ENCODE measurements at regions not wholly inside any gene's neighbourhood (a gene's known extent, or its start where the extent isn't known, plus 50 kb on each side); places are given as distances from the start of the nearest gene placed in this dataset.
"Not testable (repeated sequence)": the region's sequence is repeated elsewhere in the genome, so short reads cannot be mapped to it uniquely, and the experiment has no call there.

DNA sequence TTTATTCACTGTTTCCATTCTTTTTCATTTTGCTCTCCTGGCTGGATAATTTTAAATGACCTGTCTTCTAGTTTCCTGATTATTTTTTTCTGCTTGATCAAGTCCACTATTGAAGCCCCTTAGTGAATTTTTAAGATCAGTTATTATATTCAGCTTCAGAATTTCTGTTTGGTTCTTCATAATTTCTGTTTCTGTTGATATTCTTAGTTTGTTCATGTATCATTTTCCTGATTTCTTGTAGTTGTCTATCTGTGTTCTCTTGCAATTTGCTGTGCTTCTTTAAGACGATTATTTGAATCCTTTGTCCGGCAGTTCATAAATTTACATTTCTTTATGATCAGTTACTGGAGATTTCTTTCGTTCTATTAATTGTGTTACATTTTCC lies 75.2 kb upstream of the CCDC71L start:
- Mint-ChIP-seq H3K27me3 (no peaks in the 10 kb centered on the region), H3K4me1 (peaks cover 24% of the 10 kb centered on the region), H3K36me3 (ENCODE audit: low read depth) (no peaks in the 10 kb centered on the region), H3K4me3 (no peak overlapping the region), H3K27ac (peak overlapping the region; percentile 79), H3K9me3 (no peaks in the 10 kb centered on the region)
- intact Hi-C loops (cut with micrococcal nuclease), result loop anchor here (1.0 to 5.0 kb wide), 8 partner anchors 18 to 560 kb away; no protein-coding TSS in a partner anchor
- TF ChIP-seq, protein P1, sequence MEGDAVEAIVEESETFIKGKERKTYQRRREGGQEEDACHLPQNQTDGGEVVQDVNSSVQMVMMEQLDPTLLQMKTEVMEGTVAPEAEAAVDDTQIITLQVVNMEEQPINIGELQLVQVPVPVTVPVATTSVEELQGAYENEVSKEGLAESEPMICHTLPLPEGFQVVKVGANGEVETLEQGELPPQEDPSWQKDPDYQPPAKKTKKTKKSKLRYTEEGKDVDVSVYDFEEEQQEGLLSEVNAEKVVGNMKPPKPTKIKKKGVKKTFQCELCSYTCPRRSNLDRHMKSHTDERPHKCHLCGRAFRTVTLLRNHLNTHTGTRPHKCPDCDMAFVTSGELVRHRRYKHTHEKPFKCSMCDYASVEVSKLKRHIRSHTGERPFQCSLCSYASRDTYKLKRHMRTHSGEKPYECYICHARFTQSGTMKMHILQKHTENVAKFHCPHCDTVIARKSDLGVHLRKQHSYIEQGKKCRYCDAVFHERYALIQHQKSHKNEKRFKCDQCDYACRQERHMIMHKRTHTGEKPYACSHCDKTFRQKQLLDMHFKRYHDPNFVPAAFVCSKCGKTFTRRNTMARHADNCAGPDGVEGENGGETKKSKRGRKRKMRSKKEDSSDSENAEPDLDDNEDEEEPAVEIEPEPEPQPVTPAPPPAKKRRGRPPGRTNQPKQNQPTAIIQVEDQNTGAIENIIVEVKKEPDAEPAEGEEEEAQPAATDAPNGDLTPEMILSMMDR (IDR thresholded peaks at IDR 0.05), result no peak
- DNase-seq (no peak), ATAC-seq (ENCODE audit: low read depth) (no peak)
- CTCF ChIA-PET, result interaction anchor here (0.6 to 4.5 kb wide), 32 partner anchors 9 to 561 kb away, joined by 3 to 245 read pairs (median 4); partner anchors contain the start of genes CCDC71L, HBP1 and NAMPT
- POLR2A ChIA-PET, result interaction anchor here (0.7 to 3.0 kb wide), 9 partner anchors 9 to 559 kb away, joined by 3 to 72 read pairs (median 6); partner anchors contain the start of gene CCDC71L

GRCh38 chr7:106736508-106737201 lies 75.7 kb upstream of the CCDC71L start:
- CTCF ChIA-PET, result interaction anchor here (0.6 to 4.5 kb wide), 32 partner anchors 8 to 561 kb away, joined by 3 to 245 read pairs (median 4); partner anchors contain the start of genes CCDC71L, HBP1 and NAMPT
- ATAC-seq (ENCODE audit: low read depth) (peak; percentile 99), DNase-seq (no peak)
- intact Hi-C loops (cut with micrococcal nuclease), result loop anchor here (1.0 to 5.0 kb wide), 8 partner anchors 18 to 560 kb away; no protein-coding TSS in a partner anchor
- Mint-ChIP-seq H3K36me3 (ENCODE audit: low read depth) (no peaks in the 10 kb centered on the region), H3K9me3 (no peaks in the 10 kb centered on the region), H3K4me3 (peak overlapping the region; percentile 55), H3K27me3 (no peaks in the 10 kb centered on the region), H3K4me1 (peaks cover 19% of the 10 kb centered on the region), H3K27ac (peak overlapping the region; percentile 79)
- TF ChIP-seq, protein P1 (IDR thresholded peaks at IDR 0.05), result no peak
- POLR2A ChIA-PET, result interaction anchor here (0.7 to 3.0 kb wide), 10 partner anchors 8 to 1007 kb away, joined by 3 to 72 read pairs (median 6); partner anchors contain the start of gene CCDC71L

DNA sequence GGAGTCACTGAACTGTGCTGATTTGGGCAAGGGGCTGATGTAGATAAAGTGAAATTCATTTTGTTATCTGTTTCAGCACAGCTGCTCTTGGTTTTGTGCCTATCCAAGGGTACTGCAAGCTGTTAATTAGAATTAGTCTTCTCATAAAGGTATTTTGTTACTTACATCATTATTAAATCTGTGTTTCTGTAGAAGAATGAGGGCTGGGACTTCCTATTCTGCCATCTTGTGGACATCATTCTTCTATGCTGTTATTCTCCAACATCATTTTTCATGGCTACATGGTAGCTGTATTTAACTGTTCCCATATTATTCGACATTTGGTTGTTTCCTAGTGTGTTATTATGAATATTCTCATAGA lies 76.2 kb upstream of the CCDC71L start:
- Mint-ChIP-seq H3K27ac (peak overlapping the region; percentile 79), H3K9me3 (no peaks in the 10 kb centered on the region), H3K4me3 (no peak overlapping the region), H3K36me3 (ENCODE audit: low read depth) (no peaks in the 10 kb centered on the region), H3K4me1 (peaks cover 14% of the 10 kb centered on the region), H3K27me3 (no peaks in the 10 kb centered on the region)
- ATAC-seq (ENCODE audit: low read depth) (peak; percentile 5), DNase-seq (no peak)
- CTCF ChIA-PET, result interaction anchor here (0.9 to 4.5 kb wide), 10 partner anchors 15 to 560 kb away, joined by 3 to 245 read pairs (median 21); partner anchors contain the start of genes CCDC71L and NAMPT
- TF ChIP-seq, protein P1 (IDR thresholded peaks at IDR 0.05), result no peak
- POLR2A ChIA-PET, result interaction anchor here (0.8 to 3.0 kb wide), 4 partner anchors 17 to 1006 kb away, joined by 3 to 72 read pairs (median 10); partner anchors contain the start of gene CCDC71L
- intact Hi-C loops (cut with micrococcal nuclease), result loop anchor here (2.0 to 5.0 kb wide), 2 partner anchors 35 to 274 kb away; no protein-coding TSS in a partner anchor

DNA sequence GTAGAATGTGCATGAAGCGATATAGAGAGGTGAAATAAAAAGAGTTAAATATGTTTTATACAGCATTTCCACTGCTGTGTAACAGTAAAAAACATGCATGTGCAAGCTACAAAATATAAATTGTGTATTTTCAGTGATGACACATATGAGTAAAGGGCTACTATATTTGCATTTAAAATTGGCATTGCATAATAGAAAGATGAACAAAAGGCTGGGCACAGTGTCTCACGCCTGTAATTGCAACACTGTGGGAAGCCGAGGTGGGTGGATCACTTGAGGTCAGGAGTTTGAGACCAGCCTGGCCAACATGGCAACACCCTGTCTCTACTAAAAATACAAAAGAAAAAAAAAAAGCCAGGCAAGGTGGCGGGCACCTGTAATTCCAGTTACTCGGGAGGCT lies 79.8 kb upstream of the CCDC71L start:
- Mint-ChIP-seq H3K4me3 (no peak overlapping the region), H3K27me3 (no peaks in the 10 kb centered on the region), H3K36me3 (ENCODE audit: low read depth) (no peaks in the 10 kb centered on the region), H3K9me3 (no peaks in the 10 kb centered on the region), H3K4me1 (peaks cover 10% of the 10 kb centered on the region), H3K27ac (no peak overlapping the region)
- no peak for DNase-seq
- intact Hi-C loops (cut with micrococcal nuclease), result no loop called here
- POLR2A ChIA-PET, result no interaction called here
- CTCF ChIA-PET, result interaction anchor here (1.1 kb wide), 1 partner anchor 101 kb away, joined by 3 read pairs; no protein-coding TSS in a partner anchor
- ATAC-seq (ENCODE audit: low read depth), result no peak
- TF ChIP-seq, protein P1 (IDR thresholded peaks at IDR 0.05), result no peak

DNA sequence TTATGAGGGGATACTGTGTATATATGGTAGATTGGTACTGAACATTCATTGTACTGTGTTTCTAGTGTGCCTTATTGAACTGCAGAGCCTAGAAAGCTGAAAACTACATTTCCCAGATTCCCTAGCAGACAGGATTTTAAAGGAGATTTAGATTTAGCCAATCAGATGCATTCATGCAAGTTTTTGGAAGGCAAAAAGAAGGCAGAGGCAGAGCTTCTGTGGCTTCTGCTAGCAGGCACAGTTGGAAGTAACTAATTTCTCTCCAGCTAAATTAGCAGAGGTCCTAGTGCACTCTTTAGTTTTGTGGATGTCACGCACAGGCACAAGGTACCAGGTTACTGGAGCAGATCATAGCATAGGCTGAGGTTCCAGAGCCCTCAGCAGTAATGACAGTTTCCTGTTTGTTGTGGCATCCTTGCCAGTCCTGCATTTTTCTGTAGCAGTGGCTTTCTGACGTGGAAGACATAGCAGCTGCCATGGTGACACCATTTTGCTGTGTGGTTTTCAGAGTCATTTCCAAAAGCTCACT lies 83.7 kb upstream of the CCDC71L start:
- Mint-ChIP-seq H3K4me3 (no peak overlapping the region), H3K9me3 (no peaks in the 10 kb centered on the region), H3K4me1 (no peaks in the 10 kb centered on the region), H3K36me3 (ENCODE audit: low read depth) (no peaks in the 10 kb centered on the region), H3K27ac (no peak overlapping the region), H3K27me3 (no peaks in the 10 kb centered on the region)
- DNase-seq (no peak), ATAC-seq (ENCODE audit: low read depth) (no peak)
- ChIA-PET POLR2A (interaction anchor here (0.9 kb wide), 1 partner anchor 8 kb away, joined by 3 read pairs; no protein-coding TSS in a partner anchor), CTCF (interaction anchor here (1.5 kb wide), 1 partner anchor 9 kb away, joined by 4 read pairs; no protein-coding TSS in a partner anchor)
- intact Hi-C loops (cut with micrococcal nuclease), result no loop called here
- TF ChIP-seq, protein P1 (IDR thresholded peaks at IDR 0.05), result no peak

DNA sequence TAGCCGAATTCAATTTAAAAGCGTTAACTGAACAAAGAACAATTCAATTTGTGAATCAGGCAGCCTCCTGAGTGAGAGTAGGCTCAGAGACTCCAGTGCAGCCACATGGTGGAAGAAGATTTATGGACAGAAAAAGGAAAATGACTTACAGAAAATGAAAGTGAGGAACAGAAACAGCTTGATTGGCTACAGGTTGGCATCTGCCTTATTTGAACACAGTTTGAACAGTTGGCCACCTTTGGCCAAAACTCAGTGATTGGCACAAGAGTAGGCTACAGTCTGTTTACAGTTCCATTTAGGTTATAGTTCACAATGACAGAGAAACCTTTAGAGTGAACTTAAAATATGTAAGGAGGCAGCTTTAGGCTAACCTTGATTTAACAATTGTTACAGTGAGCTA lies 86.3 kb upstream of the CCDC71L start:
- CTCF ChIA-PET, result interaction anchor here (1.2 kb wide), 1 partner anchor 88 kb away, joined by 3 read pairs; no protein-coding TSS in a partner anchor

More for the DNA sequence above, 86.3 kb upstream of the CCDC71L start:
- ATAC-seq (ENCODE audit: low read depth); intact Hi-C loops (cut with micrococcal nuclease); H3K4me3 Mint-ChIP-seq; POLR2A ChIA-PET; H3K36me3 Mint-ChIP-seq (ENCODE audit: low read depth); DNase-seq; H3K9me3 Mint-ChIP-seq; H3K4me1 Mint-ChIP-seq; H3K27ac Mint-ChIP-seq; H3K27me3 Mint-ChIP-seq: not testable (repeated sequence)
